ENCODE measurements at regions not wholly inside any gene's neighbourhood (a gene's known extent, or its start where the extent isn't known, plus 50 kb on each side); places are given as distances from the start of the nearest gene placed in this dataset.
A peak's percentile ranks its signal among the peaks of the same experiment; 100 is the strongest.

DNA sequence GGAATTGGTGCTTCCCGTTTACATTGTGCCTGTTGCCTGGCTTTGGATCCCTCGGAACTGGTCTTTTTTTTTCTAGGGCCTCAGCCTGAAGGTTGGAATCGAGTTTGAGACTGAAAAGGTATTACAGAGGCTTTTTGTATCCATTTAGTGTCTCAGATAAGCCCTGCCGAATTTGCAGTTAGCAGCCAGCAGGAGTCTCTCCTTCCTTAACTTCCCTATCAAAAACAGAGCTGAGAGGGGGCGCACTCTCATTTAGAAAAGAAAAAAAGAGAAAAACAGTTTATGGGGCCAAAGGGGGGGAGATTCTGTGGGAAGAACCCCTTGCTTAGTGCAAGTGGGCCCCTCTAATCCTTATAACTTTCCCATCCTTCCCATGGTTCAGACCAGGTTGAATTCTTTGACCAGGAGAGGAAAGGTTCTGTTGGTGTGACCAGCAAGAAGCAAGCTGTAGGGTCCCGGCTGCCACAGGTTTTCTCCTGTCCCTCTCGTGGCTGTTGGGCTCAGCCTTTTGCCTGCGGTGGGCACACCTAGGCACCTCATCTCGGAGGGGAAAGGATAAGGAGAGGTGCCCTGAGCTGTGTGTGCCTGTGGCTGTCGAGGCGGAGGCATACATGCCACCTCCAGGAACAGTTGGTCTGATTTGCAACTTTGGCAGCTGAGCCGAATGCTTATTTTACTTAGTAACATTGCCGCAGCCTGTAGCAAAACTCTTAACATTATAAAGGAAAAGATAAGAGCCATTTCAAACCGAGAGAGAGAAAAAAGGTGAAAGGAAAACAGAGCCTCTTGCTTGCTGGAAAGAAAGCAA lies 565.0 kb upstream of the CNTN5 start:
- Histone ChIP-seq H3K4me3 (ENCODE audit: control insufficient read depth in 2 of 3, extremely low read depth in 1 of 3, insufficient read depth in 2 of 3, low read depth in 1 of 3, low read length in 3 of 3) (no peak overlapping the region), H3K9ac (ENCODE audit: control insufficient read depth, extremely low read depth, insufficient read depth, low read length) (no peak overlapping the region), H3K9me1 (ENCODE audit: control insufficient read depth, extremely low read depth, insufficient read depth, low read length) (no peaks in the 10 kb centered on the region), H3K9me3 (ENCODE audit: control insufficient read depth, low read depth, low read length) (no peaks in the 10 kb centered on the region), H3K36me3 (ENCODE audit: control insufficient read depth in 2 of 2, extremely low read depth in 1 of 2, insufficient read depth in 2 of 2, low read length in 2 of 2) (no peaks in the 10 kb centered on the region), H3K79me2 (ENCODE audit: control insufficient read depth, insufficient read depth, low read length) (no peaks in the 10 kb centered on the region), H3K4me1 (ENCODE audit: control insufficient read depth, extremely low read depth, insufficient read depth, low read length) (no peaks in the 10 kb centered on the region), H3K27ac (ENCODE audit: control insufficient read depth, insufficient read depth, low read length) (no peak overlapping the region), H3K27me3 (ENCODE audit: control insufficient read depth, extremely low read depth, insufficient read depth, low read length) (no peaks in the 10 kb centered on the region), H3K4me2 (ENCODE audit: control insufficient read depth, extremely low read depth, insufficient read depth, low read depth, low read length) (no peak overlapping the region), H2AFZ (ENCODE audit: control insufficient read depth, low read length) (no peak overlapping the region), H4K20me1 (ENCODE audit: control insufficient read depth, extremely low read depth, insufficient read depth, low read length) (no peaks in the 10 kb centered on the region)
- FAIRE-seq (no peak), DNase-seq (ENCODE audit: low read depth, low spot score) (no peak)
- TF ChIP-seq, protein P1, sequence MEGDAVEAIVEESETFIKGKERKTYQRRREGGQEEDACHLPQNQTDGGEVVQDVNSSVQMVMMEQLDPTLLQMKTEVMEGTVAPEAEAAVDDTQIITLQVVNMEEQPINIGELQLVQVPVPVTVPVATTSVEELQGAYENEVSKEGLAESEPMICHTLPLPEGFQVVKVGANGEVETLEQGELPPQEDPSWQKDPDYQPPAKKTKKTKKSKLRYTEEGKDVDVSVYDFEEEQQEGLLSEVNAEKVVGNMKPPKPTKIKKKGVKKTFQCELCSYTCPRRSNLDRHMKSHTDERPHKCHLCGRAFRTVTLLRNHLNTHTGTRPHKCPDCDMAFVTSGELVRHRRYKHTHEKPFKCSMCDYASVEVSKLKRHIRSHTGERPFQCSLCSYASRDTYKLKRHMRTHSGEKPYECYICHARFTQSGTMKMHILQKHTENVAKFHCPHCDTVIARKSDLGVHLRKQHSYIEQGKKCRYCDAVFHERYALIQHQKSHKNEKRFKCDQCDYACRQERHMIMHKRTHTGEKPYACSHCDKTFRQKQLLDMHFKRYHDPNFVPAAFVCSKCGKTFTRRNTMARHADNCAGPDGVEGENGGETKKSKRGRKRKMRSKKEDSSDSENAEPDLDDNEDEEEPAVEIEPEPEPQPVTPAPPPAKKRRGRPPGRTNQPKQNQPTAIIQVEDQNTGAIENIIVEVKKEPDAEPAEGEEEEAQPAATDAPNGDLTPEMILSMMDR (optimal IDR thresholded peaks at IDR 0.05 in 1 of 3, IDR thresholded peaks at IDR 0.05 in 1 of 3, conservative IDR thresholded peaks at IDR 0.05 in 1 of 3; ENCODE audit: extremely low read depth in 1 of 3, insufficient read depth in 2 of 3, low read length in 3 of 3): peak in 1 of 3 experiments; percentile 12
- TF ChIP-seq EZH2 (IDR thresholded peaks at IDR 0.05; ENCODE audit: low read length): no peak
- dilution Hi-C loops (cut with MboI; ENCODE audit: extremely low pct_ligation_motif_present, low sequenced_read_pairs): no loop called here

DNA sequence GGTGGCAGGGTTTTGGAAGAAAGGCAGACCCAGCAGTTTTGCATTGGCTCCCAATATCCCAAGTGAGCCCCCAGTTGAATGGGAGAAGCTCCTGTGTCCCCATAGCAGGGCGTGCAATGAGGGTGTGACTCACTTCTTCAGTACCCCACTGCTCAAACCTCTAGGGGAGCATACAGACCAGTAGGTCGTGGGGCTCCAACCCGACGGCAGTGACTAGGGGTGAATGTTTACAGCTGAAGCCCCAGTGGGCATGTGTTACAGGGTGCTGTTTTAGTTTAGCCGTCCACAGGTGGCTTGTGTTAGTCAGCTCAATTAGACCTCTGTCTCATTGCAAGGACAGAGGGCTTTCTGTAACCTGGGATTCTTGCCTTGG lies 564.5 kb upstream of the CNTN5 start:
- no peak for FAIRE-seq
- no peak for TF ChIP-seq EZH2 (IDR thresholded peaks at IDR 0.05; ENCODE audit: low read length)
- TF ChIP-seq, protein P1 (optimal IDR thresholded peaks at IDR 0.05 in 1 of 3, IDR thresholded peaks at IDR 0.05 in 1 of 3, conservative IDR thresholded peaks at IDR 0.05 in 1 of 3; ENCODE audit: extremely low read depth in 1 of 3, insufficient read depth in 2 of 3, low read length in 3 of 3): no peak

More for the DNA sequence above, 564.5 kb upstream of the CNTN5 start:
- Histone ChIP-seq H3K27me3 (ENCODE audit: control insufficient read depth, extremely low read depth, insufficient read depth, low read length) (no peaks in the 10 kb centered on the region), H3K27ac (ENCODE audit: control insufficient read depth, insufficient read depth, low read length) (no peak overlapping the region), H3K9me3 (ENCODE audit: control insufficient read depth, low read depth, low read length) (no peaks in the 10 kb centered on the region), H3K9me1 (ENCODE audit: control insufficient read depth, extremely low read depth, insufficient read depth, low read length) (no peaks in the 10 kb centered on the region), H2AFZ (ENCODE audit: control insufficient read depth, low read length) (no peak overlapping the region), H3K9ac (ENCODE audit: control insufficient read depth, extremely low read depth, insufficient read depth, low read length) (no peak overlapping the region), H3K4me3 (ENCODE audit: control insufficient read depth in 2 of 3, extremely low read depth in 1 of 3, insufficient read depth in 2 of 3, low read depth in 1 of 3, low read length in 3 of 3) (no peak overlapping the region), H3K4me1 (ENCODE audit: control insufficient read depth, extremely low read depth, insufficient read depth, low read length) (no peaks in the 10 kb centered on the region), H3K4me2 (ENCODE audit: control insufficient read depth, extremely low read depth, insufficient read depth, low read depth, low read length) (no peak overlapping the region), H4K20me1 (ENCODE audit: control insufficient read depth, extremely low read depth, insufficient read depth, low read length) (no peaks in the 10 kb centered on the region), H3K79me2 (ENCODE audit: control insufficient read depth, insufficient read depth, low read length) (no peaks in the 10 kb centered on the region), H3K36me3 (ENCODE audit: control insufficient read depth in 2 of 2, extremely low read depth in 1 of 2, insufficient read depth in 2 of 2, low read length in 2 of 2) (no peaks in the 10 kb centered on the region)
- no peak for DNase-seq (ENCODE audit: low read depth, low spot score)
- dilution Hi-C loops (cut with MboI; ENCODE audit: extremely low pct_ligation_motif_present, low sequenced_read_pairs): no loop called here
